ENCODE measurements at regions not wholly inside any gene's neighbourhood (a gene's known extent, or its start where the extent isn't known, plus 50 kb on each side); places are given as distances from the start of the nearest gene placed in this dataset.
"Not testable (repeated sequence)": the region's sequence is repeated elsewhere in the genome, so short reads cannot be mapped to it uniquely, and the experiment has no call there.

DNA sequence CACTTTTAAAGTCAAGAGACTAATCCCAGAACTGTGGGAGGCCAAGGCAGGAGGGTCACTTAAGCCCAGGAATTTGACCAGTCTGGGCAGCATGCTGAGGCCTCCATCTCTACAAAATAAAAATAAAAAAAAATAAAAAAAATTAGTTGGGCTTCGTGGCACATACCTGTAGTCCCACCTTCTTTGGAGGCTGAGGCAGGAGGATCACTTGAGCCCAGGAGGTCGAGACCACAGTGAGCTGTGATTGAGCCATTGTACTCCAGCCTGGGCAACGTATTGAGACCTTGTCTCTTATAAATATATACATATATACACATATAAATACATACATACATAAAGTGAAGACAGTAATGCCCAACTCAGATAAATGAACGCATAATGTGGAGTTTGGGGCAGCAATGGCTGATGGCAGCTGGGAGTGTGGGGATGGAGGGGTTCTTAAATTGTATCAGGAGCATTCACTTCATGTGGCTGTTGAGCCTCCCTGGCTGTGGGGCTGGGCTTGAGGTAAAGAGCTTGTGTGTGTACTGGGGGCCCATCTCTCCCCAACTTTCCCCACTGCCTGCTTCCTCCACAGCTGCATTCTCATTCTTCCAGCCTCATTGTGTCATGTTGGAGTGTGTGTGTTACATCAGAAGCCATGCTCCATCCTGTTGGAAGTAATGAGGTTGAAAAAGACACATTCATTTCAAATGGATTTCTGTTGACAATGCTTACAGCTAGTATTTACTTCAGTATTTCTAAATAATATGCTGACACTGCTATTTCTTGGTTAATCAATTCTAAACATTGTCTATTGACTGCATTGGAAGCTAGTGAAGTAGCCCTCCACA, 96.5 kb upstream of the HS6ST1 start:
- no peak for DNase-seq (ENCODE audit: low spot score)

- no peak for DNase-seq (ENCODE audit: low spot score)
These were observed 97.1 kb upstream of the HS6ST1 start for GRCh38 chr2:128415779-128416061.

DNA sequence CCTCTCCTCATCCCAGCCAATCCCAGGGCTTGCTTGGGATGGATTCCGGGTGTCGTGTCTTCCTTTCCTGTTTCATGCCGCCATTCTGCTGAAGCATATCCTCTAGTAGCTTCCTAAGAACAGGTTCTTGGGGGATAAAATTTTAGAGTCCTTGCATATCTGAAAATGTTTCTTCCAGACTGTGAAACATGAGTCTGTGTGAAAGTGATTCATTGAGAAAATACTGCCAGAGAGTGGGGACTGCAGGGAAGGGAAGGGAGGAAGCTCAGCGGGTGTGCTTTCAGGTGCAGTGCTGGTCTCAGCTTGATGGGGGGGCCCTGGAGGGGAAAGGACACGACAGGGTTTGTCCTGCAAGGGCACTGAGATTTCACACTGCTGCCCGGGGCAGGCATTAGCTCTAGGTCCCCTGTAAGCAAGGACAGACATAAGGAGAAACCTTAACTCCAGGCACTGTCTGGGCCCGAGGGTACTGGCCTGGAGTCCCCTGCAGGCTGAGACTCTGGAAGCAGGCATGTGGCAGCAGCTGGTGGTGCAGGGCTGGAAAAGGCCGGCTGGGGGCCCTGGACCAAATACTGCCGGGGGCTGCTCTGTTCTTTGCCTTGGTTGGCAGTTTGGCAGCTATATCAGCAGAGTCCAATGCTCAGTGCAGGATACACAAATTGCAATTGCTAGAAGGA, 97.6 kb upstream of the HS6ST1 start:
- no peak for DNase-seq (ENCODE audit: low spot score)

DNA sequence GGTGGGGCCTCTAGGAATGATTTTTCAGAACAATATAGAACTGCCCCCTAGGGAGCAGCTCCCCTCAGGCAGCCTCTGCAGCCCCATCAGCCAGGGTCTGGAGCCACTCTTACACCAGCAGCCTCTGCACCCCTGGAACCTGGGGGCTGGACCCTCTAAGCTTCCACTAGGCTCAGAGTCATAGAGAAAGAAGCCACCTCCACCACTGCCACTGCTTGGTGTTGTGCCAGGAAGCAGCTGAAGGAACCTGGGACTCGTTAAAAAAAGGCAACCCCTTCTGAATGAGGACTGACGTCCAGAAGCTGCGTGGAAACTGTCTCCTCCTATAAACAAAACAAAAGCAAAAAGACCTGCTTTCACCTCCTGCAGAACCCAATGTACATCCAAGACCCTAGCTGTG, 98.1 kb upstream of the HS6ST1 start:
- DNase-seq (ENCODE audit: low spot score) = no peak

DNA sequence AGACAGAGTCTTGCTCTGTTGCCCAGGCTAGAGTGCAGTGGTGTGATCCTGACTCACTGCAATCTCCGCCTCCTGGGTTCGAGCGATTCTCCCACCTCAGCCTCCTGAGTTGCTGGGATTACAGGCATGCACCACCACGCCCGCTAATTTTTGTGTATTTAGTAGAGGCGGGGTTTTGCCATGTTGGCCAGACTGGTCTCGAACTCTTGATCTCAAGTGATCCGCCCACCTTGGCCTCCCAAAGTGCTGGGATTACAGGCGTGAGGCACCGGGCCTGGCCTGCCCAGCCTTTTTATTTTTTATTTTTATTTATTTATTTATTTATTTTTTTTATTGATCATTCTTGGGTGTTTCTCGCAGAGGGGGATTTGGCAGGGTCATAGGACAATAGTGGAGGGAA, 98.6 kb upstream of the HS6ST1 start:
- DNase-seq (ENCODE audit: low spot score) = not testable (repeated sequence)

- DNase-seq (ENCODE audit: low spot score) = no peak
These were observed 101.5 kb upstream of the HS6ST1 start for GRCh38 chr2:128420131-128420530.

- no peak for DNase-seq (ENCODE audit: low spot score)
These were observed 102.1 kb upstream of the HS6ST1 start for GRCh38 chr2:128420776-128421175.

DNA sequence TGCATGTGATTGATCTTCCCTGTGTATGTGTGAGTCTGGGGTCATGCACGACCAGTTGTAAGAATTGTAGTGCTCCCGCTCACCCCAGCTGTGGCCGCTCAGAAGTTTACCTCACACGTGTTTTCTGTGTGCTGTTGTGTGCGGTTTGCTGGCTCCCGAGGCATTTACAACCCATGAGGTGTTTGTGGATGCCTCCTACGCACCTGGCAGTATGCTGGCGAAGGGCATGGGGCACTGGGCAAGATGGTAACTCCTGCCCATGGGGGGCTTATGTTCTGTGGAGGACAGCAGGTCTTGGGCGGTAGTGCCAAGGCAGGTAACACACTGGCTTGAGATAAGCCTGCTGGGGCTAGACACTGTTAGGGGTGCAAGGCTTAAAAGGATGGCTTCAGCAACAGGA, 102.6 kb upstream of the HS6ST1 start:
- no peak for DNase-seq (ENCODE audit: low spot score)

- DNase-seq (ENCODE audit: low spot score) = no peak
These were observed 103.2 kb upstream of the HS6ST1 start for GRCh38 chr2:128421861-128422311.

DNA sequence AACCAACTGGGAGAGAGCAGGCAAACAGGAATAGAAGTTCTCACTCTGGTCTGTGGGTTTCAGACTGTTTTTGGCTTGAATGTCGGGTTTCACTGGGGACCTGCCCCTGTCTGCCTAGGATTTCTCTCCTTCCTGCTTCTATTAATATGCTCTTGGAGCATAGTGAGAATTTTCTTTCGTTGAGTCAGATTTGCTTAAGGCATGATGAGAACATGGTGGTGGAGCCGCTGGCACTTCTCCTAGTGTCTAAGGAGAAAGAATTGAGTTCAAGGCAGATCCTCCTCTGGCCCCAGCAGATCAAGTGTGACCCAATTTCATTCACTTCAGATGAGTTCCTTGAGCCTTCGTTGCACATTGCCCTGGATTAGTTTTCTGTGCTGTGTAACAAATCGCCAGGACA, 103.9 kb upstream of the HS6ST1 start:
- no peak for DNase-seq (ENCODE audit: low spot score)

DNA sequence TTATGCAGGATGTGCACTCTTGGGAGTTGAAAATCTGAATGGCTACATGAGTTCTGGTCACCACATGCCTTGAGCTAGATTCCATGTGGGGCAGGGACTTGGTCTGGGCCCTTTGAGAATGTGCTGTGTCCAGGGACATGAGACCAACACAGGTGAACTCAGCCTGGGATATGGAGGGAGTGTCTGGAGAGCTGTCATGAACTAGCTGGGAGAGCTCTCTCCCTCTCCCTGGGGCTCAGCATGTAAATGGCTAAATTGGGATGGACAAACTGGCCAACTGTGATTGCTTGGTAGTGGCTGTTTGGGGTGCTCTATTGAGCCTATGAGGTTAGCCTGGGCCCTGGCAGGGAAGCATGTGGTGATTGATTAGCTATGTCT, 105.1 kb upstream of the HS6ST1 start:
- no peak for DNase-seq (ENCODE audit: low spot score)

GRCh38 chr2:128424406-128425171, 105.9 kb upstream of the HS6ST1 start:
- no peak for DNase-seq (ENCODE audit: low spot score)

DNA sequence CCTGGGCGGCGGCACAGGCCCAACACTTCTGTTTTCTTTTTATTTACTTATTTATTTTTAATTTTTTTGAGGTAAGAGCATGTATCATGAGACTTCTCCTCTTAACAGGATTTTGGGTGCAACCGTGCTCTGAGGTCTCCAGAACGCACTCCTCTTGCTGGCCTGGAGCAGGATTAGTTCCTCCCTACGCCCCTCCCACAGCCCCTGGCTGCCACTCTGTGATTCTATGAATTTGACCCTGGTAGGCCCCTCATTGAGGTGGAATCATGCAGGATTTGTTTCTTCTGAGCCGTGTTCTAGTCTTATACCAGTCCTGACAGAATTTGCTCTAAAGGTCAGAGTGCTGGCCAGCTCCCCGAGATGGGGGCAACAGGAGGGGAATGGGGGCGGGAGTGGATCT, 106.5 kb upstream of the HS6ST1 start:
- no peak for DNase-seq (ENCODE audit: low spot score)

DNA sequence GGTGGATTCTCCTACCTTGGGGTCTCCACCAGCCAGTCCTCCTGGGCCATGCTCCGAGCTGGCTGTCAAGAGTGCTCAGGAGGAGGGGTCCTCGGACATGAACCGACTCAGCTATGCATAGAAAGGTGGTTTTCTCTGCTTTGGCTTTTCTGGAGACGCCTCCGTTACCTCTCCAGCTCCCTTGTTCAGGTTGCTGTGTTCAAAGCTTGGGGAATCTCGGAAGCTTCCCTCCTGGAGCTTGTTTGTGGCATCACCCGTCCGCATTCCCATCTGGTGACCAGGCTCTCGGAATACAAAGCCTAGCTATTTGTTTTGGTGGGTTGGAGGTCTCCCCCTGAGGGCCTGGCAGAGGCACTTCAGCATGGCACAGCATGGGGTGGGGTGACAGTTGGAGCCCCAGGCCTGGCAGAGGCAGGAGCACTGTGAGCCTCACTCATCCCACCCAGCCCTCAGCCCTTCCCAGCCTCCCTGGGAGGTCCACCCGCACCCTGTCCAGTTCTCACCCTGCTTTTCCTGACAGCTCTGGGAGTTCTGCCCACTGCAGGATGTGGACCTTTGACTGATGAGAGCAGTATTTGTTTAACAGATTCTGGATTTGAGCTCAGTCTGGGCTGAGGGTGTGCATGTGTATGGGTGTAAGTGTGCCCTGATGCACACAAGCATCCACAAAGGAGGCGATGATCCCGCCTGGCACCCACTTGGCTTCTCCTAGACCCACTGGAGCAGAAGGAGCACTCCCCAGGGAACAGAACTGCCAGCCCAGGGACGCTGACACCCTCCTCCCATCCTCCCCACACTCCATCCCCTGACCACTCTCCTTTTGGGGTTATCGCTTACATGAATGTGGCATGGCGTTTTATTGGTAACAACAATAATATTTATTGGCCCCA, 107.3 kb upstream of the HS6ST1 start:
- no peak for DNase-seq (ENCODE audit: low spot score)

DNA sequence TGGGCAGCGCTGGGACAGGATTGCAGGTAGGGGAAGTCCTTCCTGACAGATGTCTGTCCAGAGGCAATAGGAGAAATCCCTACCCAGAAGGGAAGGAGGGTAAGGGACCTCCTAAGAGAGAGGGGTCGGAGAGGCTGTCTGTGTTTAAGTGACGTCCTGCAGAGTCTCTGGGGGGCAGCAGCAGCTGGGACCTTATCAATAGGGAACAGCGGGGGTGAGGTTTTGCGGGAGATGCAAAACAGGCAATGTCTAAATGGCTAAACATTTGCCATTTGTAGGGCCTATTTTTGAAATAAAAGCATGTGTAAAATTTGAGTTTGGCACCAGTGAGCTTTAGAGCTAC, 108.7 kb upstream of the HS6ST1 start:
- no peak for DNase-seq (ENCODE audit: low spot score)

DNA sequence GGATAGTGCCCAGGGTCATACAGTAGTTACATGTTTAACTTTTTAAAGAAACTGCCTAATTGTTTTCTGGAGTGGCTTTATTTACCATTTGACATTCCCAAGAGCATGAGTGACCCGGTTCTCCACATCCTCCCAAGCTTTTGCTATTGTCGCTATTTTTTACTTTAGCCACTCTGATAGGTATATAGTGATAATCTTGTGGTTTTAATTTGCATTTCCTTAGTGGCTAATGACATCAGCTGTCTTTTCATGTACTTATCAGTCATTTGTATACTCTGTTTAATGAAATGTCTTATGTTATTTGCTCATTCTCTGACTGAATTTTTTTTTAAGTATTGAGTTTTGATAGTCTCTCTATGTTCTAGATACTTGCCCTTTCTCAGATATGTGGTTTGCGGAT, 109.7 kb upstream of the HS6ST1 start:
- DNase-seq (ENCODE audit: low spot score) = no peak

GRCh38 chr2:128432423-128432822, 113.8 kb upstream of the HS6ST1 start:
- DNase-seq (ENCODE audit: low spot score) = no peak

GRCh38 chr2:128433911-128434550, 115.4 kb upstream of the HS6ST1 start:
- DNase-seq (ENCODE audit: low spot score) = no peak

DNA sequence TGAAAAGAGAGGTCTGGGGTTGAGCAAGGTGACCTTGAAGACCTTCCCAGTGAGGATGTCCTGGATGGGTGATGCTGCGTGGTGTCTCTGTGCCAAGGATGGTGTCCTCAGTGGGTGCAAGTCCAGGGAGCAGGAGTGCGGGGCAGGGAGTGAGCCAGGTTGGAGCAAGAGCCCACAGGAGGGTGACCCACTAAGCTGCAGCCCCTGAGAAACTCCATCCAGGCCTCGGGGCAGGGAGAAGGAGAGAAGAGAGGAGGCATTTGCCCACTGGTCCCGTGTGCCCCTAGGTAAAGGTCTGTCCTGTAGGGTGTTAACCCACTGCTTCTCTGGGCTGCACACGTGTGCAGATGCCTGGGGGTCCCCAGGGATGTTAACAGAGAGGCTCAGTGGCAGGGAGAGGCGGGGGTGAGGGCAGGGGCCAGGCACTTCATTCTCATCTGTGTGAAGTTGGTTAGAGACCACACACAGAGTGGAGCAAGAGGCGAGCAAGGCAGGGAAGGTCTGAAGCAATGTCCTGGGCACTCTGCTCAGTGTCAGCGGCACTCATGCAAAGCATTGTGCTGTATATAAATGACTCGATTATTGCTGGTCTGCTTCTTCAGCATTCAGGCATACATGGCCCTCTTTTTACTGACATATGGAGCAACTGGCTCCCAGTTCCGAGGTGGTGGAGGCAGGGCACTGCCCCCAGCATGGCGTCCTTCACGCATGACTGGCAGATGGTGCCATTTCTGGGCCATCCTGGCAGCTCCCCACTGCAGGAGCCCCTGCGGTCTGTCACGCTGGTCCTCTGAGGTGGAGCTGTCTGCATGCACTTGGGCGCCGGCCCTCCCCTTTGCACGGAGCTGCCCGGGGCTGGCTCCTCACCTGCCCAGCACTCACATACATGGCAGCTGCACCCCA, 117.2 kb upstream of the HS6ST1 start:
- DNase-seq (ENCODE audit: low spot score) = no peak

- DNase-seq (ENCODE audit: low spot score) = no peak
These were observed 118.0 kb upstream of the HS6ST1 start for GRCh38 chr2:128436479-128437203.
